GM23338 (cell line): ENCODE measurements at regions not wholly inside any gene's neighbourhood (a gene's known extent, or its start where the extent isn't known, plus 50 kb on each side); places are given as distances from the start of the nearest gene placed in this dataset.

ENCODE experiments used
- ATAC-seq: fragments of 200-7000 bp; cut with Tn5 transposase; 3 replicates; pipeline ENCODE4 v1.9.1; 2020
- DNase-seq: peaks from one replicate; pipeline ENCODE4 v3.0.0-alpha.2; 2015; ENCODE audit warnings: low spot score
- H2AFZ ChIP-seq: fragments of 200-600 bp; sonication (generic); 2 replicates; pipeline ENCODE4 v1.8.0; 2016; ENCODE audit warnings: antibody characterized with exemption, mild to moderate bottlenecking, moderate library complexity
- H3F3A ChIP-seq: fragments of 200-600 bp; sonication (generic); replicated peaks from 2 replicates; pipeline ENCODE4 v1.8.0; 2017; ENCODE audit warnings: antibody characterized with exemption, mixed run types, low read depth
- H3K27ac ChIP-seq: fragments of 200-600 bp; sonication (generic); 2 replicates; pipeline ENCODE4 v1.6.1; 2016; ENCODE audit warnings: low read depth
- H3K27me3 ChIP-seq: fragments of 200-600 bp; sonication (generic); 2 replicates; pipeline ENCODE4 v1.8.0; 2016; ENCODE audit warnings: mild to moderate bottlenecking, mixed run types, moderate library complexity; ENCODE audit not compliant: insufficient read depth
- H3K36me3 ChIP-seq: fragments of 200-600 bp; sonication (generic); 2 replicates; pipeline ENCODE4 v1.8.0; 2016; ENCODE audit warnings: mild to moderate bottlenecking; ENCODE audit not compliant: insufficient read depth
- H3K4me1 ChIP-seq: fragments of 200-600 bp; sonication (generic); 2 replicates; pipeline ENCODE4 v1.8.0; 2016; ENCODE audit warnings: mild to moderate bottlenecking, moderate library complexity; ENCODE audit not compliant: insufficient read depth
- H3K4me2 ChIP-seq: fragments of 200-600 bp; sonication (generic); 2 replicates; pipeline ENCODE4 v1.7.1; 2017; ENCODE audit warnings: mixed run types
- H3K4me3 ChIP-seq: fragments of 200-600 bp; sonication (generic); 2 replicates; pipeline ENCODE4 v1.6.1; 2016; ENCODE audit warnings: mixed run types
- H3K79me2 ChIP-seq: fragments of 200-600 bp; sonication (generic); replicated peaks from 2 replicates; pipeline ENCODE4 v1.8.0; 2017; ENCODE audit warnings: mild to moderate bottlenecking; ENCODE audit not compliant: insufficient read depth
- H3K9me2 ChIP-seq: fragments of 200-600 bp; sonication (generic); 2 replicates; pipeline ENCODE4 v1.8.0; 2017; ENCODE audit not compliant: insufficient read depth
- H4K20me1 ChIP-seq: fragments of 200-600 bp; sonication (generic); replicated peaks from 2 replicates; pipeline ENCODE4 v1.8.0; 2017; ENCODE audit warnings: mild to moderate bottlenecking; ENCODE audit not compliant: insufficient read depth
- H3K27ac Mint-ChIP-seq: 2 replicates; pipeline ENCODE4 v1.8.0; 2020; ENCODE audit warnings: inconsistent platforms, mild to moderate bottlenecking, moderate library complexity, mixed read lengths
- H3K27me3 Mint-ChIP-seq: 3 replicates; pipeline ENCODE4 v1.8.0; 2022; ENCODE audit warnings: low read depth, mild to moderate bottlenecking, moderate library complexity, mixed read lengths, inconsistent platforms; ENCODE audit not compliant: insufficient read depth, poor library complexity
- H3K36me3 Mint-ChIP-seq: 3 replicates; pipeline ENCODE4 v1.8.0; 2021; ENCODE audit warnings: low read depth, mild to moderate bottlenecking, inconsistent platforms, moderate library complexity, mixed read lengths
- H3K4me1 Mint-ChIP-seq: 3 replicates; pipeline ENCODE4 v1.8.0; 2020; ENCODE audit warnings: mild to moderate bottlenecking, inconsistent platforms, mixed read lengths
- H3K4me3 Mint-ChIP-seq: 3 replicates; pipeline ENCODE4 v1.8.0; 2021; ENCODE audit warnings: moderate library complexity, mild to moderate bottlenecking, inconsistent platforms, mixed read lengths
- H3K9me3 Mint-ChIP-seq: 3 replicates; pipeline ENCODE4 v1.8.0; 2020; ENCODE audit warnings: moderate library complexity, mild to moderate bottlenecking, inconsistent platforms, mixed read lengths
- CREB1 ChIP-seq: fragments of 250-450 bp; sonication (Bioruptor Pico); IDR thresholded peaks from 2 replicates; pipeline ENCODE4 v1.5.0; 2020; ENCODE audit warnings: low read depth, mild to moderate bottlenecking, moderate library complexity
- CTCF ChIP-seq, 2 experiments: fragments of 200-600 bp in 1 of 2; sonication (generic) in 1 of 2; conservative IDR thresholded peaks; 2 replicates each; pipeline versions ENCODE4 v1.5.1 to v1.6.1; 2016 to 2017; ENCODE audit warnings: antibody characterized with exemption in 2 of 2, low read depth in 2 of 2, mild to moderate bottlenecking in 2 of 2, moderate library complexity in 1 of 2
- EZH2phosphoT487 ChIP-seq: fragments of 200-600 bp; sonication (generic); IDR thresholded peaks from one replicate; pipeline ENCODE4 v1.8.1; 2018; ENCODE audit warnings: antibody characterized with exemption; ENCODE audit not compliant: unreplicated experiment
- JUNB ChIP-seq: IDR thresholded peaks from one replicate; pipeline ENCODE4 v1.6.1; 2016; ENCODE audit warnings: antibody characterized with exemption; ENCODE audit not compliant: unreplicated experiment
- NANOG ChIP-seq: IDR thresholded peaks from 2 replicates; pipeline ENCODE4 v1.6.1; 2016; ENCODE audit warnings: antibody characterized with exemption, borderline replicate concordance
- POLR2AphosphoS5 ChIP-seq: IDR thresholded peaks from 2 replicates; pipeline ENCODE4 v1.6.1; 2016; ENCODE audit warnings: antibody characterized with exemption, low read depth
- ZNF114 ChIP-seq: fragments of 250-450 bp; sonication (Bioruptor Pico); IDR thresholded peaks from 2 replicates; pipeline ENCODE4 v1.5.0; 2020; ENCODE audit warnings: mild to moderate bottlenecking, moderate library complexity
- ZNF331 ChIP-seq: fragments of 250-450 bp; sonication (Bioruptor Pico); IDR thresholded peaks from 2 replicates; pipeline ENCODE4 v1.5.0; 2020; ENCODE audit warnings: low read depth, mild to moderate bottlenecking, moderate library complexity
- ZNF462 ChIP-seq: fragments of 250-450 bp; sonication (Bioruptor Pico); IDR thresholded peaks from 2 replicates; pipeline ENCODE4 v1.5.0; 2020; ENCODE audit warnings: mild to moderate bottlenecking, moderate library complexity
- TF ChIP-seq, protein P1 (sequence below): IDR thresholded peaks from 2 replicates; pipeline ENCODE4 v1.6.1; 2016; ENCODE audit warnings: antibody characterized with exemption

DNA sequence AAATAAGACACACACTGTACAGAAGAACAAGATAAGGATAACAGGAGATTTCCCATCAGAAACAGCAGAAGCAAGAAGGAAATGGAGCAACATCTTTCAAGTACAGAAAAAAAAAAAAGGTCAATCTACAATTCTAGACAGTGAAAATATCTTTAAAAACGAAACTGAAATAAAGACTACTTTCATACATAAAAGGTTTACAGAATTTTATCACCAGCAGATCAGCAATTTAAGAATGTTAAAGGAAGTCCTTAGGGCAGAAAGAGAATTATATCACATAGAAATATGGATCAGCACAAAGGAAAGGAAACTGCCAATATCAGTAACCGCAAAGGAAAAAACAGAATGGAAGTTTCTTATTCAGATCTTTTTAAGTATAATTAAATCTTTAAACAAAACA is 931.0 kb downstream of the EPHA4 start:
- no peak overlapping the region for H3K4me3 Mint-ChIP-seq
- no peak overlapping the region for H3K27ac Mint-ChIP-seq
- no peak for ATAC-seq

More for the DNA sequence above, 931.0 kb downstream of the EPHA4 start:
- no peaks in the 10 kb centered on the region for H3K27me3 Mint-ChIP-seq
- no peaks in the 10 kb centered on the region for H3K36me3 Mint-ChIP-seq
- H3F3A ChIP-seq = no peaks in the 10 kb centered on the region
- H4K20me1 ChIP-seq = no peaks in the 10 kb centered on the region
- no peak overlapping the region for H3K4me3 ChIP-seq
- H3K79me2 ChIP-seq = no peaks in the 10 kb centered on the region
- no peak for DNase-seq
- H3K27me3 ChIP-seq = no peaks in the 10 kb centered on the region
- no peak overlapping the region for H3K27ac ChIP-seq
- H3K9me2 ChIP-seq = no peaks in the 10 kb centered on the region
- H3K36me3 ChIP-seq = no peaks in the 10 kb centered on the region
- TF ChIP-seq ZNF114 = no peak
- no peak for TF ChIP-seq JUNB
- no peak for TF ChIP-seq CTCF (conservative IDR thresholded peaks at IDR 0.05; ENCODE audit: low read depth in 2 of 2)
- TF ChIP-seq ZNF462 (CRISPR knock-in tag) = no peak
- TF ChIP-seq CREB1 (CRISPR knock-in tag) = no peak
- TF ChIP-seq, protein P1, sequence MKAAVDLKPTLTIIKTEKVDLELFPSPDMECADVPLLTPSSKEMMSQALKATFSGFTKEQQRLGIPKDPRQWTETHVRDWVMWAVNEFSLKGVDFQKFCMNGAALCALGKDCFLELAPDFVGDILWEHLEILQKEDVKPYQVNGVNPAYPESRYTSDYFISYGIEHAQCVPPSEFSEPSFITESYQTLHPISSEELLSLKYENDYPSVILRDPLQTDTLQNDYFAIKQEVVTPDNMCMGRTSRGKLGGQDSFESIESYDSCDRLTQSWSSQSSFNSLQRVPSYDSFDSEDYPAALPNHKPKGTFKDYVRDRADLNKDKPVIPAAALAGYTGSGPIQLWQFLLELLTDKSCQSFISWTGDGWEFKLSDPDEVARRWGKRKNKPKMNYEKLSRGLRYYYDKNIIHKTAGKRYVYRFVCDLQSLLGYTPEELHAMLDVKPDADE = no peak
- no peak for TF ChIP-seq NANOG
- no peak for TF ChIP-seq EZH2phosphoT487
- TF ChIP-seq POLR2AphosphoS5 = no peak
- no peak for TF ChIP-seq ZNF331 (CRISPR knock-in tag)
- H2AFZ ChIP-seq = no peak overlapping the region
- H3K4me1 Mint-ChIP-seq = peaks cover 18% of the 10 kb centered on the region; the same call in 2 of the 3 replicates
- no peak overlapping the region for H3K4me2 ChIP-seq
- H3K9me3 Mint-ChIP-seq = no peaks in the 10 kb centered on the region
- H3K4me1 ChIP-seq = peaks cover 11% of the 10 kb centered on the region
